GM12878 (cell line): ENCODE measurements at regions not wholly inside any gene's neighbourhood (a gene's known extent, or its start where the extent isn't known, plus 50 kb on each side); places are given as distances from the start of the nearest gene placed in this dataset.

Experiments used
- BRCA1 ChIP-seq: IDR thresholded peaks from 2 replicates; pipeline ENCODE4 v1.6.1; 2011; ENCODE audit warnings: low read depth, low read length, improper control_type of control experiment
- CREM ChIP-seq: IDR thresholded peaks from 2 replicates; pipeline ENCODE4 v1.6.1; 2014; ENCODE audit warnings: antibody characterized with exemption, low read depth
- CTCF ChIP-seq, 3 experiments: IDR thresholded peaks in 2 of 3; conservative IDR thresholded peaks in 1 of 3; 2 replicates each; pipeline ENCODE4 v1.5.1; 2011; ENCODE audit warnings: low read depth in 3 of 3, low read length in 3 of 3, mild to moderate bottlenecking in 3 of 3, control low read depth in 2 of 3, moderate library complexity in 2 of 3, inconsistent platforms in 1 of 3, mixed read lengths in 1 of 3; ENCODE audit not compliant: control insufficient read depth in 2 of 3, insufficient read depth in 1 of 3; ENCODE audit errors: extremely low read depth in 1 of 3
- EZH2 ChIP-seq: IDR thresholded peaks from 2 replicates; pipeline ENCODE4 v1.6.1; 2012; ENCODE audit warnings: low read depth, mild to moderate bottlenecking, control low read depth, inconsistent platforms, low read length, borderline replicate concordance; ENCODE audit not compliant: control insufficient read depth
- KDM1A ChIP-seq: fragments of 200-600 bp; sonication (generic); IDR thresholded peaks from 2 replicates; pipeline ENCODE4 v1.6.1; 2016; ENCODE audit warnings: borderline replicate concordance
- MAX ChIP-seq: IDR thresholded peaks from 2 replicates; pipeline ENCODE4 v1.6.1; 2012; ENCODE audit warnings: low read depth, low read length, improper control_type of control experiment
- MYC ChIP-seq: IDR thresholded peaks from 2 replicates; pipeline ENCODE4 v1.6.1; 2011; ENCODE audit warnings: mild to moderate bottlenecking, low read length, moderate library complexity, inconsistent platforms; ENCODE audit not compliant: insufficient read depth, insufficient replicate concordance, insufficient read length, severe bottlenecking
- POLR2AphosphoS5 ChIP-seq: IDR thresholded peaks from 2 replicates; pipeline ENCODE4 v1.6.1; 2011; ENCODE audit warnings: mild to moderate bottlenecking, low read length, inconsistent platforms
- RCOR1 ChIP-seq: conservative IDR thresholded peaks from 2 replicates; pipeline ENCODE4 v1.6.1; 2012; ENCODE audit warnings: low read depth, low read length, improper control_type of control experiment
- SMAD5 ChIP-seq: IDR thresholded peaks from 2 replicates; pipeline ENCODE4 v1.6.1; 2016; ENCODE audit warnings: antibody characterized with exemption, low read depth
- ZNF207 ChIP-seq: fragments of 450-650 bp; IDR thresholded peaks from 2 replicates; pipeline ENCODE4 v1.6.1; 2014; ENCODE audit warnings: antibody characterized with exemption, mild to moderate bottlenecking, borderline replicate concordance

DNA sequence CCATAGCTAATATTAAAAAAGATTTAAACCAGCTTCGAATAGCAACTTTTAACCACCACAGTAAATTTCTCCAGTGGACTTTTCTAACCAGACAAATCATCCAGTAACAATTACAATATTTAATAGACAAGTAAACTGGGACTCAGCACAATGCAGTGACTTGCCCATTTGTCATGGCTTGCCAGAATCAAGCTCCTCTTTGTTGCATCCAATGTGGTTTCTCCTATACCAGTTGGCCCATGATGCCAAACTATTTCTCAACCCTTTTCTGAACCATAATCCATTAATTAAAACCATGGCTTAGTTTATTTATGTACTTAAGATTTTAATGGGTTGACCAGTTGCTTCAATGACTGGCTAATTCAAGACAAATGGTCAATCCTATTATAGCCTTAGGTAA is 64.4 kb downstream of the DIO2 start:
- no peak for TF ChIP-seq CTCF (IDR thresholded peaks at IDR 0.05 in 2 of 3, conservative IDR thresholded peaks at IDR 0.05 in 1 of 3; ENCODE audit: control insufficient read depth in 2 of 3, extremely low read depth in 1 of 3, insufficient read depth in 1 of 3, low read depth in 3 of 3, low read length in 3 of 3)
- TF ChIP-seq MYC = no peak
- TF ChIP-seq KDM1A = no peak
- TF ChIP-seq CREM = no peak
- no peak for TF ChIP-seq ZNF207
- no peak for TF ChIP-seq SMAD5
- no peak for TF ChIP-seq BRCA1
- TF ChIP-seq MAX = no peak
- TF ChIP-seq EZH2 = no peak
- TF ChIP-seq POLR2AphosphoS5 = no peak
- TF ChIP-seq RCOR1 = no peak
